BE2C (cell line): ENCODE measurements at regions not wholly inside any gene's neighbourhood (a gene's known extent, or its start where the extent isn't known, plus 50 kb on each side); places are given as distances from the start of the nearest gene placed in this dataset.

Experiments used
- DNase-seq: peaks from one replicate; pipeline ENCODE4 v3.0.0-alpha.2; 2020
- H3K27me3 ChIP-seq: fragments of 250-450 bp; sonication (Bioruptor Pico); 2 replicates; pipeline ENCODE4 v1.5.1; 2020; ENCODE audit warnings: mild to moderate bottlenecking
- H3K36me3 ChIP-seq: fragments of 250-450 bp; sonication (Bioruptor Pico); 2 replicates; pipeline ENCODE4 v1.5.1; 2020; ENCODE audit warnings: mild to moderate bottlenecking
- H3K4me1 ChIP-seq: fragments of 250-450 bp; sonication (Bioruptor Pico); 2 replicates; pipeline ENCODE4 v1.5.1; 2020
- H3K4me3 ChIP-seq: 2 replicates; pipeline ENCODE4 v1.5.1; 2011; ENCODE audit warnings: low read depth, low read length
- H3K9me3 ChIP-seq: fragments of 250-450 bp; sonication (Bioruptor Pico); 2 replicates; pipeline ENCODE4 v1.5.1; 2020
- CTCF ChIP-seq: IDR thresholded peaks from 2 replicates; pipeline ENCODE4 v1.5.1; 2012; ENCODE audit warnings: mild to moderate bottlenecking, low read depth, low read length

- Histone ChIP-seq H3K4me3 (no peak overlapping the region), H3K27me3 (no peaks in the 10 kb centered on the region), H3K4me1 (peaks cover 27% of the 10 kb centered on the region), H3K9me3 (no peaks in the 10 kb centered on the region), H3K36me3 (no peaks in the 10 kb centered on the region)
- DNase-seq, result no peak
- no peak for TF ChIP-seq CTCF
These were observed 404.1 kb downstream of the RAPGEF2 start for GRCh38 chr4:159506801-159507517.

GRCh38 chr4:159508917-159509500 is 406.1 kb downstream of the RAPGEF2 start:
- no peak for TF ChIP-seq CTCF
- H3K9me3 ChIP-seq, result no peaks in the 10 kb centered on the region
- H3K27me3 ChIP-seq, result no peaks in the 10 kb centered on the region
- peaks cover 14% of the 10 kb centered on the region for H3K4me1 ChIP-seq
- H3K36me3 ChIP-seq, result no peaks in the 10 kb centered on the region
- no peak overlapping the region for H3K4me3 ChIP-seq
- no peak for DNase-seq

GRCh38 chr4:159512348-159512747 is 409.5 kb downstream of the RAPGEF2 start:
- Histone ChIP-seq H3K36me3 (no peaks in the 10 kb centered on the region), H3K27me3 (no peaks in the 10 kb centered on the region)
- TF ChIP-seq CTCF, result no peak

GRCh38 chr4:159515314-159516025 is 412.6 kb downstream of the RAPGEF2 start:
- no peaks in the 10 kb centered on the region for H3K4me1 ChIP-seq
- TF ChIP-seq CTCF, result no peak
- no peak overlapping the region for H3K4me3 ChIP-seq
- no peaks in the 10 kb centered on the region for H3K36me3 ChIP-seq
- DNase-seq, result no peak
- no peaks in the 10 kb centered on the region for H3K27me3 ChIP-seq
- no peaks in the 10 kb centered on the region for H3K9me3 ChIP-seq

More at GRCh38 chr4:159512348-159512747, 409.5 kb downstream of the RAPGEF2 start:
- Histone ChIP-seq H3K4me3 (no peak overlapping the region), H3K4me1 (no peaks in the 10 kb centered on the region), H3K9me3 (no peaks in the 10 kb centered on the region)
- DNase-seq, result no peak

GRCh38 chr4:159516556-159517140 is 413.8 kb downstream of the RAPGEF2 start:
- Histone ChIP-seq H3K4me3 (no peak overlapping the region), H3K4me1 (no peaks in the 10 kb centered on the region), H3K36me3 (no peaks in the 10 kb centered on the region), H3K27me3 (no peaks in the 10 kb centered on the region), H3K9me3 (no peaks in the 10 kb centered on the region)
- no peak for DNase-seq
- no peak for TF ChIP-seq CTCF
